Activated CD4-positive, alpha-beta memory T cell treated with anti-CD3 and anti-CD28 coated beads for 36 hours (primary cell): ENCODE measurements at regions not wholly inside any gene's neighbourhood (a gene's known extent, or its start where the extent isn't known, plus 50 kb on each side); places are given as distances from the start of the nearest gene placed in this dataset.
"Not testable (repeated sequence)": the region's sequence is repeated elsewhere in the genome, so short reads cannot be mapped to it uniquely, and the experiment has no call there.

ENCODE experiments used
- CTCF ChIA-PET: fragments of 350-600 bp; sonication (Branson Sonifier 250); formaldehyde crosslinking; loops from one replicate; lab custom pipeline; 2021; ENCODE audit warnings: antibody characterized with exemption, inconsistent platforms; lab: Charles Lee
- POLR2A ChIA-PET: fragments of 350-600 bp; sonication (Branson Sonifier 250); formaldehyde crosslinking; loops from one replicate; lab custom pipeline; 2021; ENCODE audit warnings: antibody characterized with exemption; lab: Charles Lee
- DNase-seq: peaks from one replicate; pipeline ENCODE4 v3.0.0-alpha.2; 2020
- H3K27ac Mint-ChIP-seq: one replicate; pipeline ENCODE4 v1.8.0; 2021; ENCODE audit warnings: mixed read lengths
- H3K27me3 Mint-ChIP-seq: one replicate; pipeline ENCODE4 v1.8.0; 2021; ENCODE audit warnings: mixed read lengths
- H3K36me3 Mint-ChIP-seq: one replicate; pipeline ENCODE4 v1.8.0; 2021; ENCODE audit warnings: mixed read lengths
- H3K4me1 Mint-ChIP-seq: one replicate; pipeline ENCODE4 v1.8.0; 2021; ENCODE audit warnings: low read depth, mixed read lengths
- H3K4me3 Mint-ChIP-seq: one replicate; pipeline ENCODE4 v1.8.0; 2021; ENCODE audit warnings: mild to moderate bottlenecking, mixed read lengths
- H3K9me3 Mint-ChIP-seq: one replicate; pipeline ENCODE4 v1.8.0; 2021; ENCODE audit warnings: mixed read lengths
- intact Hi-C: fragments of 100-400 bp; cut with micrococcal nuclease; formaldehyde crosslinking; loops from one replicate; pipeline ENCODE4 v1.15.1; 2023

GRCh38 chr4:13988353-13989305 is 361.1 kb upstream of the BOD1L1 start:
- Mint-ChIP-seq H3K4me3 (no peak overlapping the region), H3K27me3 (no peaks in the 10 kb centered on the region), H3K27ac (no peak overlapping the region), H3K4me1 (no peaks in the 10 kb centered on the region), H3K36me3 (no peaks in the 10 kb centered on the region), H3K9me3 (no peaks in the 10 kb centered on the region)
- intact Hi-C loops, result no loop called here
- ChIA-PET CTCF (no interaction called here), POLR2A (no interaction called here)
- DNase-seq, result no peak

GRCh38 chr4:13989501-13989900 is 362.0 kb upstream of the BOD1L1 start:
- DNase-seq, result no peak
- H3K9me3 Mint-ChIP-seq, result no peaks in the 10 kb centered on the region
- H3K27me3 Mint-ChIP-seq, result no peaks in the 10 kb centered on the region
- CTCF ChIA-PET, result no interaction called here
- H3K27ac Mint-ChIP-seq, result no peak overlapping the region
- intact Hi-C loops, result no loop called here
- H3K4me3 Mint-ChIP-seq, result no peak overlapping the region
- no peaks in the 10 kb centered on the region for H3K4me1 Mint-ChIP-seq
- H3K36me3 Mint-ChIP-seq, result no peaks in the 10 kb centered on the region
- POLR2A ChIA-PET, result no interaction called here

- no peaks in the 10 kb centered on the region for H3K27me3 Mint-ChIP-seq
- H3K27ac Mint-ChIP-seq, result no peak overlapping the region
- H3K9me3 Mint-ChIP-seq, result no peaks in the 10 kb centered on the region
- POLR2A ChIA-PET, result no interaction called here
- no peaks in the 10 kb centered on the region for H3K36me3 Mint-ChIP-seq
- intact Hi-C loops, result no loop called here
- DNase-seq, result no peak
- CTCF ChIA-PET, result no interaction called here
- no peaks in the 10 kb centered on the region for H3K4me1 Mint-ChIP-seq
- no peak overlapping the region for H3K4me3 Mint-ChIP-seq
Observed at GRCh38 chr4:13990596-13991589, 363.4 kb upstream of the BOD1L1 start.

- Mint-ChIP-seq H3K9me3 (no peaks in the 10 kb centered on the region), H3K4me1 (no peaks in the 10 kb centered on the region), H3K36me3 (no peaks in the 10 kb centered on the region), H3K27me3 (no peaks in the 10 kb centered on the region), H3K4me3 (no peak overlapping the region), H3K27ac (no peak overlapping the region)
- intact Hi-C loops, result no loop called here
- DNase-seq, result no peak
- CTCF ChIA-PET, result no interaction called here
- POLR2A ChIA-PET, result no interaction called here
Observed at GRCh38 chr4:13992041-13992440, 364.5 kb upstream of the BOD1L1 start.

- Mint-ChIP-seq H3K4me3 (no peak overlapping the region), H3K9me3 (no peaks in the 10 kb centered on the region), H3K27ac (no peak overlapping the region), H3K36me3 (no peaks in the 10 kb centered on the region), H3K27me3 (no peaks in the 10 kb centered on the region), H3K4me1 (no peaks in the 10 kb centered on the region)
- POLR2A ChIA-PET, result no interaction called here
- DNase-seq, result no peak
- intact Hi-C loops, result no loop called here
- CTCF ChIA-PET, result no interaction called here
Observed at GRCh38 chr4:13992975-13993520, 365.5 kb upstream of the BOD1L1 start.

GRCh38 chr4:13994016-13994415 is 366.5 kb upstream of the BOD1L1 start:
- Mint-ChIP-seq H3K27me3 (no peaks in the 10 kb centered on the region), H3K4me1 (no peaks in the 10 kb centered on the region), H3K36me3 (no peaks in the 10 kb centered on the region), H3K9me3 (no peaks in the 10 kb centered on the region), H3K4me3 (no peak overlapping the region), H3K27ac (no peak overlapping the region)
- DNase-seq, result no peak
- intact Hi-C loops, result no loop called here
- ChIA-PET POLR2A (no interaction called here), CTCF (no interaction called here)

- no peak overlapping the region for H3K4me3 Mint-ChIP-seq
- CTCF ChIA-PET, result no interaction called here
- peaks cover 26% of the 10 kb centered on the region for H3K9me3 Mint-ChIP-seq
- no peaks in the 10 kb centered on the region for H3K36me3 Mint-ChIP-seq
- no peaks in the 10 kb centered on the region for H3K27me3 Mint-ChIP-seq
- intact Hi-C loops, result no loop called here
- POLR2A ChIA-PET, result no interaction called here
- DNase-seq, result no peak
- no peak overlapping the region for H3K27ac Mint-ChIP-seq
- H3K4me1 Mint-ChIP-seq, result no peaks in the 10 kb centered on the region
Observed at GRCh38 chr4:13998850-13999445, 371.4 kb upstream of the BOD1L1 start.

- ChIA-PET POLR2A (no interaction called here), CTCF (no interaction called here)
- Mint-ChIP-seq H3K9me3 (peaks cover 29% of the 10 kb centered on the region), H3K27ac (no peak overlapping the region), H3K27me3 (no peaks in the 10 kb centered on the region), H3K4me3 (no peak overlapping the region), H3K4me1 (no peaks in the 10 kb centered on the region), H3K36me3 (no peaks in the 10 kb centered on the region)
- intact Hi-C loops, result no loop called here
- no peak for DNase-seq
Observed at GRCh38 chr4:14000091-14000814, 372.7 kb upstream of the BOD1L1 start.

GRCh38 chr4:14002331-14002730 is 374.8 kb upstream of the BOD1L1 start:
- H3K4me1 Mint-ChIP-seq, H3K27me3 Mint-ChIP-seq, intact Hi-C loops: not testable (repeated sequence)

GRCh38 chr4:14008494-14008893 is 381.0 kb upstream of the BOD1L1 start:
- no peaks in the 10 kb centered on the region for H3K36me3 Mint-ChIP-seq
- DNase-seq, result no peak
- intact Hi-C loops, result no loop called here
- H3K9me3 Mint-ChIP-seq, result peaks cover 8% of the 10 kb centered on the region
- ChIA-PET POLR2A (no interaction called here), CTCF (no interaction called here)
- H3K4me1 Mint-ChIP-seq, result no peaks in the 10 kb centered on the region
- no peak overlapping the region for H3K27ac Mint-ChIP-seq
- no peaks in the 10 kb centered on the region for H3K27me3 Mint-ChIP-seq
- no peak overlapping the region for H3K4me3 Mint-ChIP-seq

More at GRCh38 chr4:14002331-14002730, 374.8 kb upstream of the BOD1L1 start:
- H3K36me3 Mint-ChIP-seq, H3K4me3 Mint-ChIP-seq, DNase-seq, POLR2A ChIA-PET, CTCF ChIA-PET, H3K27ac Mint-ChIP-seq: not testable (repeated sequence)
- H3K9me3 Mint-ChIP-seq, result peaks cover 29% of the 10 kb centered on the region

- ChIA-PET CTCF (no interaction called here), POLR2A (no interaction called here)
- Mint-ChIP-seq H3K4me3 (no peak overlapping the region), H3K27me3 (no peaks in the 10 kb centered on the region), H3K27ac (no peak overlapping the region), H3K9me3 (peaks cover 8% of the 10 kb centered on the region), H3K36me3 (peaks cover 2% of the 10 kb centered on the region), H3K4me1 (no peaks in the 10 kb centered on the region)
- DNase-seq, result no peak
- intact Hi-C loops, result no loop called here
Observed at GRCh38 chr4:14018191-14018853, 390.8 kb upstream of the BOD1L1 start.
